HCT116 (cell line): ENCODE measurements at regions not wholly inside any gene's neighbourhood (a gene's known extent, or its start where the extent isn't known, plus 50 kb on each side); places are given as distances from the start of the nearest gene placed in this dataset.

ENCODE experiments used
- ATAC-seq: fragments of 200-7000 bp; cut with Tn5 transposase; 2 replicates; pipeline ENCODE4 v1.9.1; 2020; ENCODE audit warnings: mild to moderate bottlenecking, moderate library complexity
- BruUV-seq: library from RNA; stranded (reverse); fragments of 400-500 nt; replicated peaks from 2 replicates; lab custom pipeline; 2021; lab: Mats Ljungman, UMichigan
- CTCF ChIA-PET: fragments of 300-600 bp; sonication (Branson Sonifier 250); formaldehyde crosslinking; loops from one replicate; lab custom pipeline; 2021; ENCODE audit warnings: antibody characterized with exemption; lab: Charles Lee
- POLR2A ChIA-PET: fragments of 300-600, 350-600 bp; sonication (Branson Sonifier 250); formaldehyde crosslinking; loops from one replicate; lab custom pipeline; 2021; ENCODE audit warnings: antibody characterized with exemption; lab: Charles Lee
- RAD21 ChIA-PET, 2 experiments: fragments of 300-600 bp; sonication (Branson Sonifier 250); formaldehyde crosslinking; loops; one replicate each; lab custom pipeline; 2023; ENCODE audit warnings: low total read pairs in 2 of 2; ENCODE audit not compliant: uncharacterized antibody in 2 of 2, unreplicated experiment in 2 of 2, low non-redundant PET in 1 of 2; lab: Charles Lee
- DNase-seq: peaks from one replicate; pipeline ENCODE4 v3.0.0-alpha.2; 2010; ENCODE audit warnings: low read depth, low spot score
- H2AFZ ChIP-seq: fragments of 200-600 bp; shearing (Covaris generic), sonication (generic); 2 replicates; pipeline ENCODE4 v1.6.1; 2017; ENCODE audit warnings: low read depth, mixed run types, mixed read lengths, antibody characterized with exemption, low read length; ENCODE audit not compliant: poor library complexity, severe bottlenecking
- H3K27ac ChIP-seq: 2 replicates; pipeline ENCODE4 v1.5.1; 2012; ENCODE audit warnings: low read depth, low read length
- H3K27me3 ChIP-seq: fragments of 200-600 bp; sonication (generic); 2 replicates; pipeline ENCODE4 v1.6.1; 2016; ENCODE audit warnings: mixed run types, low read length, mixed read lengths; ENCODE audit not compliant: insufficient read depth
- H3K36me3 ChIP-seq, 2 experiments: fragments of 200-500 bp in 1 of 2; fragments of 200-600 bp in 1 of 2; sonication (Bioruptor generic) in 1 of 2; sonication (generic) in 1 of 2; 2 replicates each; pipeline versions ENCODE4 v1.5.1 to v1.6.1; 2014 to 2016; ENCODE audit warnings: low read length in 2 of 2, inconsistent platforms in 1 of 2, mixed read lengths in 1 of 2, mixed run types in 1 of 2; ENCODE audit not compliant: insufficient read depth in 2 of 2, control insufficient read depth in 1 of 2
- H3K4me1 ChIP-seq, 2 experiments: fragments of 200-600 bp in 1 of 2; sonication (generic) in 1 of 2; 2 replicates each; pipeline versions ENCODE4 v1.5.1 to v1.6.1; 2012 to 2017; ENCODE audit warnings: low read length in 2 of 2, inconsistent platforms in 1 of 2, mild to moderate bottlenecking in 1 of 2, mixed read lengths in 1 of 2, mixed run types in 1 of 2, moderate library complexity in 1 of 2; ENCODE audit not compliant: insufficient read depth in 2 of 2, control insufficient read depth in 1 of 2
- H3K4me2 ChIP-seq: fragments of 200-600 bp; sonication (generic); 2 replicates; pipeline ENCODE4 v1.6.1; 2017; ENCODE audit warnings: mixed run types, low read length, mixed read lengths
- H3K4me3 ChIP-seq, 2 experiments: fragments of 200-600 bp in 1 of 2; sonication (generic) in 1 of 2; replicated peaks in 1 of 2; 2 replicates each; pipeline ENCODE4 v1.5.1; 2011 to 2016; ENCODE audit warnings: low read length in 2 of 2, control low read depth in 1 of 2, low read depth in 1 of 2, mild to moderate bottlenecking in 1 of 2, mixed read lengths in 1 of 2, mixed run types in 1 of 2
- H3K79me2 ChIP-seq: fragments of 200-600 bp; sonication (generic); 2 replicates; pipeline ENCODE4 v1.6.1; 2017; ENCODE audit warnings: mild to moderate bottlenecking, mixed run types, low read length, moderate library complexity, mixed read lengths; ENCODE audit not compliant: insufficient read depth
- H3K9ac ChIP-seq: fragments of 200-600 bp; sonication (generic); 2 replicates; pipeline ENCODE4 v1.6.1; 2016; ENCODE audit warnings: low read length, mixed read lengths
- H3K9me2 ChIP-seq: fragments of 200-600 bp; sonication (generic), shearing (Covaris generic); 2 replicates; pipeline ENCODE4 v1.6.1; 2017; ENCODE audit warnings: mixed run types, mild to moderate bottlenecking, moderate library complexity; ENCODE audit not compliant: insufficient read depth
- H3K9me3 ChIP-seq, 2 experiments: fragments of 200-500 bp in 1 of 2; fragments of 200-600 bp in 1 of 2; sonication (Bioruptor generic) in 1 of 2; sonication (generic) in 1 of 2; 2 replicates each; pipeline ENCODE4 v1.6.1; 2014 to 2017; ENCODE audit warnings: low read length in 2 of 2, mixed read lengths in 2 of 2, inconsistent platforms in 1 of 2, low read depth in 1 of 2, mild to moderate bottlenecking in 1 of 2, mixed run types in 1 of 2, moderate library complexity in 1 of 2; ENCODE audit not compliant: control insufficient read depth in 1 of 2, insufficient read depth in 1 of 2
- H4K20me1 ChIP-seq: fragments of 200-600 bp; sonication (generic), shearing (Covaris generic); 2 replicates; pipeline ENCODE4 v1.6.1; 2017; ENCODE audit warnings: mixed run types, mild to moderate bottlenecking, moderate library complexity; ENCODE audit not compliant: insufficient read depth
- ATF3 ChIP-seq: IDR thresholded peaks from 2 replicates; pipeline ENCODE4 v1.6.1; 2012
- CEBPB ChIP-seq: IDR thresholded peaks from 2 replicates; pipeline ENCODE4 v1.6.1; 2012; ENCODE audit warnings: low read depth
- CTCF ChIP-seq, 3 experiments: fragments of 200-600 bp in 1 of 3; sonication (generic) in 1 of 3; IDR thresholded peaks in 2 of 3; conservative IDR thresholded peaks in 1 of 3; 2 replicates each; pipeline ENCODE4 v1.5.1; 2012 to 2017; ENCODE audit warnings: low read depth in 2 of 3, low read length in 2 of 3, antibody characterized with exemption in 1 of 3, borderline replicate concordance in 1 of 3, control low read depth in 1 of 3, mild to moderate bottlenecking in 1 of 3, mixed read lengths in 1 of 3, mixed run types in 1 of 3, moderate library complexity in 1 of 3; ENCODE audit not compliant: insufficient read depth in 1 of 3
- EGR1 ChIP-seq: IDR thresholded peaks from 2 replicates; pipeline ENCODE4 v1.6.1; 2012; ENCODE audit warnings: low read depth
- EZH2 ChIP-seq: fragments of 200-600 bp; sonication (generic); IDR thresholded peaks from 2 replicates; pipeline ENCODE4 v1.6.1; 2017; ENCODE audit warnings: antibody characterized with exemption, mixed run types
- FOSL1 ChIP-seq: IDR thresholded peaks from 2 replicates; pipeline ENCODE4 v1.6.1; 2012; ENCODE audit warnings: low read depth
- JUND ChIP-seq: IDR thresholded peaks from 2 replicates; pipeline ENCODE4 v1.6.1; 2012
- MAX ChIP-seq: IDR thresholded peaks from 2 replicates; pipeline ENCODE4 v1.6.1; 2012
- POLR2A ChIP-seq: IDR thresholded peaks from 2 replicates; pipeline ENCODE4 v1.7.0; 2011; ENCODE audit warnings: borderline replicate concordance; ENCODE audit not compliant: insufficient read depth, insufficient read length; ENCODE audit errors: extremely low read depth
- POLR2AphosphoS5 ChIP-seq: IDR thresholded peaks from 2 replicates; pipeline ENCODE4 v1.6.1; 2011; ENCODE audit warnings: mild to moderate bottlenecking, low read depth, low read length, moderate library complexity
- SP1 ChIP-seq: IDR thresholded peaks from 2 replicates; pipeline ENCODE4 v1.6.1; 2012; ENCODE audit warnings: low read depth
- TCF7L2 ChIP-seq: IDR thresholded peaks from 2 replicates; pipeline ENCODE4 v1.7.0; 2011; ENCODE audit warnings: borderline replicate concordance, inconsistent platforms; ENCODE audit not compliant: insufficient read depth, insufficient read length; ENCODE audit errors: extremely low read depth
- YY1 ChIP-seq: IDR thresholded peaks from 2 replicates; pipeline ENCODE4 v1.6.1; 2011; ENCODE audit warnings: low read length, low read depth, moderate library complexity, mild to moderate bottlenecking; ENCODE audit not compliant: insufficient replicate concordance; ENCODE audit errors: extremely low read depth
- ZFX ChIP-seq: fragments of 450-650 bp; IDR thresholded peaks from 2 replicates; pipeline ENCODE4 v1.6.1; 2017
- ZNF274 ChIP-seq: fragments of 200-500 bp; sonication (Bioruptor generic); IDR thresholded peaks from 2 replicates; pipeline ENCODE4 v1.6.1; 2014; ENCODE audit warnings: mild to moderate bottlenecking, low read depth, low read length, inconsistent platforms
- intact Hi-C: fragments of 100-400 bp; cut with micrococcal nuclease; formaldehyde crosslinking; loops from 2 replicates; pipeline ENCODE4 v1.10.0; 2022

GRCh38 chr18:26657631-26658581 lies 109.6 kb upstream of the KCTD1 start (continued):
- no peak for TF ChIP-seq YY1
- TF ChIP-seq JUND: no peak
- no peak for TF ChIP-seq FOSL1
- TF ChIP-seq SP1: no peak
- TF ChIP-seq EZH2: no peak
- no peak for TF ChIP-seq ZNF274
- no peak for TF ChIP-seq CEBPB
- no peak for TF ChIP-seq ZFX
- no peak for TF ChIP-seq ATF3
- no peak for TF ChIP-seq POLR2A
- no peak for TF ChIP-seq EGR1
- no peak for TF ChIP-seq TCF7L2
- TF ChIP-seq POLR2AphosphoS5: no peak

GRCh38 chr18:26656944-26657536 lies 108.7 kb upstream of the KCTD1 start:
- Histone ChIP-seq H3K4me3 (peak overlapping the region; percentile 58 to 65), H3K4me1 (peaks cover 8 to 13% of the 10 kb centered on the region in 2 experiments), H3K9me3 (no peaks in the 10 kb centered on the region), H2AFZ (peak overlapping the region; percentile 96), H3K79me2 (no peaks in the 10 kb centered on the region), H3K27ac (no peak overlapping the region; the same call in 1 of the 2 replicates), H3K9ac (peak overlapping the region; percentile 40), H3K4me2 (peak overlapping the region; percentile 88), H4K20me1 (no peaks in the 10 kb centered on the region), H3K36me3 (no peaks in the 10 kb centered on the region), H3K27me3 (peaks cover 78% of the 10 kb centered on the region), H3K9me2 (no peaks in the 10 kb centered on the region)
- peak; percentile 72 for ATAC-seq
- POLR2A ChIA-PET: no interaction called here
- no TSS peak for BruUV-seq
- RAD21 ChIA-PET: interaction anchor here in 1 of 2 experiments (0.6 kb wide), 1 partner anchor 37 kb away, joined by 3 read pairs; no protein-coding TSS in a partner anchor
- 0 out of 2 replicates have a peak, but pooled peaks have one; percentile 31 for TF ChIP-seq ZFX
- no peak for TF ChIP-seq EZH2
- TF ChIP-seq MAX: peak; percentile 40; the same call in 1 of the 2 replicates
- TF ChIP-seq CTCF (IDR thresholded peaks at IDR 0.05 in 2 of 3, conservative IDR thresholded peaks at IDR 0.05 in 1 of 3; ENCODE audit: borderline replicate concordance in 1 of 3, insufficient read depth in 1 of 3, low read depth in 2 of 3, low read length in 2 of 3): peak in 1 of 3 experiments; percentile 28; a peak in 1 of 6 replicates
- CTCF ChIA-PET: interaction anchor here (0.9 kb wide), 1 partner anchor 273 kb away, joined by 3 read pairs; no protein-coding TSS in a partner anchor
- intact Hi-C loops: loop anchor here (5.0 to 10.0 kb wide), 2 partner anchors 175 to 272 kb away; no protein-coding TSS in a partner anchor
- DNase-seq: no peak
